CD8-positive, alpha-beta memory T cell (primary cell): ENCODE measurements at regions not wholly inside any gene's neighbourhood (a gene's known extent, or its start where the extent isn't known, plus 50 kb on each side); places are given as distances from the start of the nearest gene placed in this dataset.
"Not testable (repeated sequence)": the region's sequence is repeated elsewhere in the genome, so short reads cannot be mapped to it uniquely, and the experiment has no call there.

Source experiments
- CTCF ChIA-PET: fragments of 350-600 bp; sonication (Branson Sonifier 250); formaldehyde crosslinking; loops from one replicate; lab custom pipeline; 2021; ENCODE audit warnings: antibody characterized with exemption; lab: Charles Lee
- POLR2A ChIA-PET: fragments of 350-600 bp; sonication (Branson Sonifier 250); formaldehyde crosslinking; loops from one replicate; lab custom pipeline; 2021; ENCODE audit warnings: antibody characterized with exemption; lab: Charles Lee
- DNase-seq, 5 donors: peaks; one replicate each; pipeline versions ENCODE4 v3.0.0 to v3.0.0-alpha.2; 2020 to 2022; ENCODE audit warnings: mixed read lengths in 1 of 5
- H3K27ac ChIP-seq: one replicate; pipeline ENCODE4 v1.7.0; 2013; ENCODE audit warnings: low read depth, mild to moderate bottlenecking, low read length, moderate library complexity
- H3K27me3 ChIP-seq: 2 replicates; pipeline ENCODE4 v1.7.0; 2013; ENCODE audit warnings: low read length, mild to moderate bottlenecking; ENCODE audit not compliant: insufficient read depth, poor library complexity, severe bottlenecking
- H3K36me3 ChIP-seq: 2 replicates; pipeline ENCODE4 v1.7.0; 2013; ENCODE audit warnings: mild to moderate bottlenecking, low read length, moderate library complexity; ENCODE audit not compliant: insufficient read depth
- H3K4me1 ChIP-seq: 2 replicates; pipeline ENCODE4 v1.7.0; 2013; ENCODE audit warnings: mild to moderate bottlenecking, low read length, moderate library complexity; ENCODE audit not compliant: insufficient read depth
- H3K4me3 ChIP-seq: 2 replicates; pipeline ENCODE4 v1.7.0; 2013; ENCODE audit warnings: mild to moderate bottlenecking, low read length
- H3K9me3 ChIP-seq: 2 replicates; pipeline ENCODE4 v1.7.0; 2013; ENCODE audit warnings: mild to moderate bottlenecking, low read length
- H3K27ac Mint-ChIP-seq, 8 donors: one replicate each; pipeline ENCODE4 v1.8.0; 2020 to 2021; ENCODE audit warnings: mixed read lengths in 8 of 8, mild to moderate bottlenecking in 6 of 8, inconsistent platforms in 3 of 8, moderate library complexity in 3 of 8
- H3K27me3 Mint-ChIP-seq, 2 donors: one replicate each; pipeline ENCODE4 v1.8.0; 2020 to 2021; ENCODE audit warnings: mixed read lengths in 2 of 2, mild to moderate bottlenecking in 1 of 2, moderate library complexity in 1 of 2
- H3K36me3 Mint-ChIP-seq, 3 donors: one replicate each; pipeline ENCODE4 v1.8.0; 2020 to 2021; ENCODE audit warnings: mixed read lengths in 3 of 3, inconsistent platforms in 1 of 3, mild to moderate bottlenecking in 1 of 3
- H3K4me1 Mint-ChIP-seq, 3 donors: one replicate each; pipeline ENCODE4 v1.8.0; 2020 to 2021; ENCODE audit warnings: mixed read lengths in 3 of 3, inconsistent platforms in 1 of 3, mild to moderate bottlenecking in 1 of 3
- H3K4me3 Mint-ChIP-seq, 7 donors: one replicate each; pipeline ENCODE4 v1.8.0; 2020 to 2021; ENCODE audit warnings: mixed read lengths in 7 of 7, mild to moderate bottlenecking in 6 of 7, moderate library complexity in 4 of 7, inconsistent platforms in 2 of 7
- H3K9me3 Mint-ChIP-seq, 5 donors: one replicate each; pipeline ENCODE4 v1.8.0; 2020 to 2022; ENCODE audit warnings: mixed read lengths in 5 of 5, mild to moderate bottlenecking in 3 of 5, moderate library complexity in 2 of 5, inconsistent platforms in 1 of 5

DNA sequence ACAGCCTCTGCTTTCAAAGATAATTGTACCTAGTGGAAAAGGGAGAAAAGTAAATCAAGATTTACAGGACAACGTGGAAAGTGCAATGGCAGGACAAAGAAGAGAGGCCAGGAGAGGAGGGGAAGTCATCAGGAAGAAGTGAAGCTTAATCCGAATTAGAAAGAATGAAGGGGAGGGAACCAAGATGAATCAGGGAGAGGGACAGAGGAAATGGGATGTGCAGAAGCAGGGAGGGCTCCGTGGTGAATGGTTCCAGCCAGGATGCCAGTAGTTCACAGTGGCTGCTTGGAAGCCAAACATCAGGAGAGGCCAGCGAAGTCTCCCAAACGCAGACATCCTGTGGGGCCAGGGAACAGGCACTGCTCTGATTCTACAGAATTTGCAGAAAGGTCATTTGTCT is 144.4 kb downstream of the LIG4 start:
- no peak overlapping the region for H3K27ac Mint-ChIP-seq
- no peaks in the 10 kb centered on the region for H3K27me3 ChIP-seq
- H3K4me3 ChIP-seq: no peak overlapping the region
- no peaks in the 10 kb centered on the region for H3K36me3 ChIP-seq
- no peak overlapping the region for H3K27ac ChIP-seq
- no peaks in the 10 kb centered on the region for H3K27me3 Mint-ChIP-seq
- ChIA-PET POLR2A (no interaction called here), CTCF (no interaction called here)
- H3K9me3 Mint-ChIP-seq: peaks cover 4 to 17% (median 10%) of the 10 kb centered on the region in 5 donors
- DNase-seq: no peak
- no peaks in the 10 kb centered on the region for H3K4me1 ChIP-seq
- H3K4me1 Mint-ChIP-seq: no peaks in the 10 kb centered on the region
- no peaks in the 10 kb centered on the region for H3K9me3 ChIP-seq
- no peak overlapping the region for H3K4me3 Mint-ChIP-seq
- no peaks in the 10 kb centered on the region for H3K36me3 Mint-ChIP-seq

DNA sequence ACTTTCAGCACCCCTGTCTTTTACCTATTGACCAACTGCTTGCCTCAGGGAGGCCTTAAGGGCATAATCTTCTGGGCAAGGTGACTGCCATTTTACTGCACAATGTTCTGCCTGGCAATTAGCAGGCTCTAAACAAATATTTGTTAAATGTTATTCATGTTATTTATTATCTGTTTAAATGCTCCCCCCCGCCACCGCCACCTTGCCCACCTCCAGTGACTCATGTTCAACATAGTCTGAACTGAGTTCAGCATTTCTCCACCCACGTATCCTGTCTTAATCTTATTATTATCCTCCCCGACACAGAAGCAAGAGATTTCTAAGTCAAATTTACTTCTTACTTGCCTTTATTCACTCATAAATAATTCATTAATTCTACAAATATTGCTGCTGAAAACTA is 144.8 kb downstream of the LIG4 start:
- no peaks in the 10 kb centered on the region for H3K4me1 Mint-ChIP-seq
- POLR2A ChIA-PET: no interaction called here
- peaks cover 4 to 17% (median 10%) of the 10 kb centered on the region in 5 donors for H3K9me3 Mint-ChIP-seq
- no peaks in the 10 kb centered on the region for H3K36me3 Mint-ChIP-seq
- Histone ChIP-seq H3K4me1 (no peaks in the 10 kb centered on the region), H3K4me3 (no peak overlapping the region), H3K27me3 (no peaks in the 10 kb centered on the region), H3K9me3 (no peaks in the 10 kb centered on the region), H3K27ac (no peak overlapping the region), H3K36me3 (no peaks in the 10 kb centered on the region)
- no peaks in the 10 kb centered on the region for H3K27me3 Mint-ChIP-seq
- CTCF ChIA-PET: no interaction called here
- DNase-seq: no peak
- H3K4me3 Mint-ChIP-seq: no peak overlapping the region
- H3K27ac Mint-ChIP-seq: no peak overlapping the region

DNA sequence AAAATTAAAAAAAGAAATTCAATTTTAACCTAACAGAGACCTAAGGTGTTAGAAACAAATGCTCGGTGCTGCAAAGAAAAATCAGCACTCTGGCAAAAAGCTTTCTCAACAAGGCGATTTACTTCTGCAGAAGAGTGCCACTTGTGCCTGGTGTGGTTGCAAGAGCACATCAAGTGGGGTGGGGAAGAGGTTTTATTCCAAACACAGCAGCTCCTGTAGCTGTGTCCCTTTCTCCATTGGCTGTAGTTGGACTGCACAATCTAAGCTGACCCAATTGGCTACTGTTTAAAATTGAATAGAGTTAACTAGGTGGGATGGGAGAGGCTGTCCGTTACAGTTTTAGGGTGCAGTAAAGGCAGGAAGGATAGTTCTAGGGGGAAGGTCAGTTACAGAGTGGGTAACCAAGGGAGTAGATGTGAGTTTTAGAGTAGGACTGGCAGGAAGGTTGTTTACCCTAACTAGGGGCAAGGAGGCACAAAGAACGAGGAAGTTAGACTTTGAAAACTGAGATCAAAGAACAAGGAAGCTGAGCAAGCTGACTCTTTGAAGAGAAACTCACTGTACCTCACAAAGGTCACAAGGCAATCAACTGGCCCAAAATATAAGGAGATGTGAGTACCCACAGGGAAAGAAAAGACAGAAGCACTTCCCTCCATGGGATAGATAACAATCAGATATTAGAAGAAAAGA is 145.7 kb downstream of the LIG4 start:
- no peak overlapping the region for H3K4me3 ChIP-seq
- DNase-seq: peak in 1 of 5 donors; percentile 4
- Mint-ChIP-seq H3K9me3 (peaks cover 4 to 17% (median 10%) of the 10 kb centered on the region in 5 donors), H3K27ac (no peak overlapping the region), H3K27me3 (no peaks in the 10 kb centered on the region), H3K4me1 (no peaks in the 10 kb centered on the region), H3K4me3 (no peak overlapping the region), H3K36me3 (no peaks in the 10 kb centered on the region)
- no peaks in the 10 kb centered on the region for H3K9me3 ChIP-seq
- ChIA-PET CTCF (no interaction called here), POLR2A (no interaction called here)
- H3K4me1 ChIP-seq: no peaks in the 10 kb centered on the region
- H3K27ac ChIP-seq: no peak overlapping the region
- H3K27me3 ChIP-seq: no peaks in the 10 kb centered on the region
- H3K36me3 ChIP-seq: no peaks in the 10 kb centered on the region

DNA sequence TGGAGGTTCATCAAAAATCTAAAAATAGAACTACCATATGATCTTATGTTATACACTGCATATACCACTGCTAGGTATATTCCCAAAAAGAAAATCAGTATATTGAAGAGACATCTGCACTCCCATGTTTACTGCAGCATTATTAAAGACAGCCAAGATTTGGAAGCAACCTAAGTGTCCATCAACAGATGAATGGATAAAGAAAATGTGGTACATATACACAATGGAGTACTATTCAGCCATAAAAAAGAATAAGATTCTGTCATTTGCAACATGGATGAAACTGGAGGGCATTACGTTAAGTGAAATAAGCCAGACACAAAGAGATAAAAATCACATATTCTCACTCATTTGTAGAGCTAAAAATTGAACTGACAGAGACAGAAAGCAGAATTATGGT is 151.0 kb downstream of the LIG4 start:
- H3K9me3 ChIP-seq, H3K27me3 ChIP-seq, H3K27ac Mint-ChIP-seq, DNase-seq, H3K36me3 ChIP-seq, H3K4me1 Mint-ChIP-seq, POLR2A ChIA-PET, H3K4me1 ChIP-seq, H3K4me3 Mint-ChIP-seq, CTCF ChIA-PET, H3K27me3 Mint-ChIP-seq, H3K36me3 Mint-ChIP-seq, H3K4me3 ChIP-seq, H3K27ac ChIP-seq: not testable (repeated sequence)
- H3K9me3 Mint-ChIP-seq: peaks cover 0 to 16% (median 9%) of the 10 kb centered on the region in 5 donors

DNA sequence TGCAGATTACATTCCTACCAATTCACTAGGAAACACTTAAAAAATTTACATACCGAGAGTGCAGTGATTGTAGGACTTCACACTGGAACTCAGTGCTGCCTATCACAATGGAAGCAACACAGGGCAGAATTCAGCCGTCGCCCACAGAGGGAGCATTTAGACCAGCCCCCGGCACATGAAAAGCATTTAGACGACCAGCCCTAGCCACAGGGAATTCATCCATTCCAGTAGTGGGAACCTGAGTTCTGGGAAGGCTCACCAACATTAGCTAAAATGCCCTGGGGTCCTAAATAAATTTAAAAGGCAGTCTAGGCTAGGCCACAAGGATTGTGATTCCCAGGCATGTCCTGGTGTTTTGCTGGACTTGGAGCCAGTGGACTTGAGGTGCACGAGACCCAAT is 155.2 kb downstream of the LIG4 start:
- Mint-ChIP-seq H3K9me3 (peaks cover 0 to 9% (median 5%) of the 10 kb centered on the region in 5 donors), H3K27me3 (no peaks in the 10 kb centered on the region), H3K36me3 (no peaks in the 10 kb centered on the region), H3K27ac (no peak overlapping the region), H3K4me1 (no peaks in the 10 kb centered on the region), H3K4me3 (no peak overlapping the region)
- H3K4me1 ChIP-seq: no peaks in the 10 kb centered on the region
- DNase-seq: no peak
- H3K36me3 ChIP-seq: no peaks in the 10 kb centered on the region
- H3K27ac ChIP-seq: no peak overlapping the region
- no peak overlapping the region for H3K4me3 ChIP-seq
- POLR2A ChIA-PET: no interaction called here
- CTCF ChIA-PET: no interaction called here
- no peaks in the 10 kb centered on the region for H3K9me3 ChIP-seq
- no peaks in the 10 kb centered on the region for H3K27me3 ChIP-seq

DNA sequence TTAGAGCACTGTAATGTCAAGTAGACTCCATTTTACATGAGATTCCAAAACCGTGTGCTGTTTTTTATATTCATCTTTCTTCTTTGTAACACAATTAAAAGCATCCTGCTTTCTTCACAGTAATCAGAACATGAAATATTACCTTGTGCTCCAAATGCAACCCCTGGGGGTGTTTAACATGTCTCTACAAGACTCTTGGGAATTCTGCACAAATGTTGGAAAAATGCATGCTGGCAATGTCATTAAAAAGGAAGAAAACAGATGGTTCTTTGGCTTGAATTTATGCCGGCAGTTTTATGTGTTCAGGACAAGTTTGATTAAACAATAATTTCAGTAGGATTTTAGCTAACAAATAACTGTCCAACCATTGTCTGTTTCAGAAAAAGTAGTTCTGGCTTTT is 159.1 kb downstream of the LIG4 start:
- H3K36me3 ChIP-seq: no peaks in the 10 kb centered on the region
- Mint-ChIP-seq H3K4me3 (no peak overlapping the region), H3K9me3 (peaks cover 0 to 4% (median under 1%) of the 10 kb centered on the region in 5 donors), H3K36me3 (no peaks in the 10 kb centered on the region), H3K4me1 (no peaks in the 10 kb centered on the region), H3K27ac (no peak overlapping the region), H3K27me3 (no peaks in the 10 kb centered on the region)
- no peak overlapping the region for H3K4me3 ChIP-seq
- ChIA-PET POLR2A (no interaction called here), CTCF (no interaction called here)
- H3K9me3 ChIP-seq: no peaks in the 10 kb centered on the region
- H3K27me3 ChIP-seq: no peaks in the 10 kb centered on the region
- H3K27ac ChIP-seq: no peak overlapping the region
- no peak for DNase-seq
- H3K4me1 ChIP-seq: no peaks in the 10 kb centered on the region

DNA sequence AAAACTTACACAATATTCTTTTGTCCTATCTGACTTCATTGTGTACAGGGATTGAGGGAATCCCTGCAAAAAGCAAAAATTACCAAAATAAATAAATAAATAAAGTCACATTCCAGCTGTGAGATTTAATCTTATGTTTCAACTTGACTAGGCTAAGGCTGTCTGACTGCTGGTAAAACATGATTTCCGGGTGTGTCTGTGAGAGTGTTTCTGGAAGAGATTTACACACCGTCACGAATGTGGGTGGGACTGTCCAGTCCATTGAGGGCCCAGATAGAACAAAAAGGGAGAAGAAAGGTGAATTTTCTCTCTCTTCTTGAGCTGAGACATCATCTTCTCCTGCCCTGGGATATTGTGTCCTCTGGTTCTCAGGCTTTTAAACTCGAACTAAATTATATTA is 166.1 kb downstream of the LIG4 start:
- H3K36me3 ChIP-seq: no peaks in the 10 kb centered on the region
- CTCF ChIA-PET: no interaction called here
- no peaks in the 10 kb centered on the region for H3K36me3 Mint-ChIP-seq
- no peaks in the 10 kb centered on the region for H3K27me3 Mint-ChIP-seq
- POLR2A ChIA-PET: no interaction called here
- H3K27ac Mint-ChIP-seq: no peak overlapping the region
- H3K4me1 Mint-ChIP-seq: no peaks in the 10 kb centered on the region
- no peaks in the 10 kb centered on the region for H3K27me3 ChIP-seq
- no peak overlapping the region for H3K4me3 Mint-ChIP-seq
- no peaks in the 10 kb centered on the region for H3K4me1 ChIP-seq
- no peak for DNase-seq
- H3K4me3 ChIP-seq: no peak overlapping the region
- H3K9me3 ChIP-seq: no peaks in the 10 kb centered on the region
- H3K9me3 Mint-ChIP-seq: peaks cover 0 to 14% (median 2%) of the 10 kb centered on the region in 5 donors
- H3K27ac ChIP-seq: no peak overlapping the region

DNA sequence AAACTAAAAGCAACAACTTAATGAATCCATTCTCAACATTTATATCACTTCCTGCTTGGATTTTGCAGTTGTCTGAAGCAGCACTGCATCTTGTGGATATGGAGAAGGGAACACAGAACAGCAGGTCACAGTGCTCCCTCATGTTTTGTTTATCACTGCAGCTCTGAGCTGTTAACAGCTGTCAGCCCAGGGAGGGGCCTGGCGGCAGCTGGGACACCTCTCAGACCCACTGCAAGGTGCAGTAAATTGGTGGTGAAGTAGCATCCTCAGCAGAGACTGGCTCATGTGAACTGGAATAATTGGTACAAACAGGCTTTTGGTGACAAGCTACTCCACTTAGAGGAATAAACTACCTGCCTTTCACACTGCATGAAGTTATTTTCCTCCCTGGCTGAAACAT is 170.4 kb downstream of the LIG4 start:
- Mint-ChIP-seq H3K4me3 (no peak overlapping the region), H3K36me3 (no peaks in the 10 kb centered on the region), H3K27ac (no peak overlapping the region), H3K27me3 (no peaks in the 10 kb centered on the region), H3K4me1 (no peaks in the 10 kb centered on the region), H3K9me3 (peaks cover 0 to 11% (median 5%) of the 10 kb centered on the region in 5 donors)
- Histone ChIP-seq H3K4me1 (no peaks in the 10 kb centered on the region), H3K27ac (no peak overlapping the region), H3K27me3 (no peaks in the 10 kb centered on the region), H3K4me3 (no peak overlapping the region), H3K36me3 (no peaks in the 10 kb centered on the region), H3K9me3 (no peaks in the 10 kb centered on the region)
- no peak for DNase-seq
- ChIA-PET POLR2A (no interaction called here), CTCF (no interaction called here)
